NCI-H1694 treated with DMSO at 0.1 percent for 48 hours (cell line): ENCODE measurements at regions not wholly inside any gene's neighbourhood (a gene's known extent, or its start where the extent isn't known, plus 50 kb on each side); places are given as distances from the start of the nearest gene placed in this dataset.
A peak's percentile ranks its signal among the peaks of the same experiment; 100 is the strongest.

Experiments used
- DNase-seq: peaks from one replicate; lab custom pipeline; 2025; lab: John Stamatoyannopoulos, UW

- DNase-seq, result no peak
These were observed 1044.1 kb upstream of the NR2F2 start for GRCh38 chr15:95286352-95286880.

DNA sequence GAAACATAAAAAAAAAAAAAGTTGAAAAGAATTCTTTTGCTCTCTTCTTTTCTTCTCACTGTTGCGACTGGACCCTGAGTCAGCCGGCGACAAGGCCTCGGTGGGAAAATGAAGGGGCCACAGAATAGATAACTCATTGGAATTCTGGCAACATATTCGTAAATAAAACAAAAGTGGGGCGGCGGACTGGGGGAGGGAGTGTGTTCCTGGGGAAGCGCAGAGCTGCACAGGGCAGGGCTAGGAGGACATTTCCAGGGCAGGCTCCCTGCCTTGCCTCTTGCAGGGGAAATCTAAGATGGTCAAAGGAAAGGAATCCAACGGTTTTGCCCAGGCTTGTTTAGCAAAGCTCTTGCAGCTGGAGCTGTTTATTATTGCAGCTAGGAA is 1042.8 kb upstream of the NR2F2 start:
- no peak for DNase-seq

DNA sequence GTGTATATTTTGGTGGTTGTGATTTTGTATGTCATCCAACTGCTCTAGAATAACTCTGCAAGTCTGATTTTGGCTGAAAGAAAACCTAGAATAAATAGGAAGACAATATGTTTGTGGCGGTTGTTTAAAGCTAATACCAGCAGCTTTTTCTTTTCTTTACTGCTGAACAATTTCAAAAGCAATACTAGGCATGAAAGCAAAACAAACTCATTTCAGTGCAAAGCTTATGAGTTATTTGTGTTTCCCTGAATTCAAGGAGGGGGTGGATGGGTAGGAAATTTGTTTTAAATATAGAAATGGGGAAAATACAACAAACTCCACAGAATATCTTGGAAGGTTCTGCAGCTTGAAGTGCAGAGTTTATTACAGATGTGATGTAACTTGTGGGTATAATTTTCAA is 1041.9 kb upstream of the NR2F2 start:
- no peak for DNase-seq

- DNase-seq, result no peak
These were observed 1040.1 kb upstream of the NR2F2 start for GRCh38 chr15:95290176-95290974.

- peak; percentile 20 for DNase-seq
These were observed 1038.5 kb upstream of the NR2F2 start for GRCh38 chr15:95291898-95292472.

- DNase-seq, result no peak
These were observed 1037.6 kb upstream of the NR2F2 start for GRCh38 chr15:95292785-95293450.

- DNase-seq, result no peak
These were observed 1037.0 kb upstream of the NR2F2 start for GRCh38 chr15:95293456-95294031.

DNA sequence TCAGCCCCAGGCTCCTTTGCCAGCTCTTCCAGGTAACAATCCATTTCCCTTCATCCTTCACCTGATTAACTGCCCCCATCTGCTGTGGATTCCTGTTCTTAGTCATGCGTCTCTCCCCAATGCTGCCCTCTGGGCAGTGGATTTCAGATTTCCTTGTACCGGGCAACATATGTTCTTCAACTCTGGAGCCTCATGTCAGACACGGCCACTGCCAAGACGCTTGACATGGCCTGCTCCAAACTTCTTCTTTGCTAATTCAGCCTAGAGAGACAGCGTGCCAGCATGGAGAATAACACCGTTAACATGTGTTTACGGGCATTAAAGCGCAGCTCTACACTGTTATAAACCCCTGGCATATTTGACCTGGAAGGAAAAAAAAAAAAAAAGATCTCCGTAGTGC is 1035.1 kb upstream of the NR2F2 start:
- no peak for DNase-seq

DNA sequence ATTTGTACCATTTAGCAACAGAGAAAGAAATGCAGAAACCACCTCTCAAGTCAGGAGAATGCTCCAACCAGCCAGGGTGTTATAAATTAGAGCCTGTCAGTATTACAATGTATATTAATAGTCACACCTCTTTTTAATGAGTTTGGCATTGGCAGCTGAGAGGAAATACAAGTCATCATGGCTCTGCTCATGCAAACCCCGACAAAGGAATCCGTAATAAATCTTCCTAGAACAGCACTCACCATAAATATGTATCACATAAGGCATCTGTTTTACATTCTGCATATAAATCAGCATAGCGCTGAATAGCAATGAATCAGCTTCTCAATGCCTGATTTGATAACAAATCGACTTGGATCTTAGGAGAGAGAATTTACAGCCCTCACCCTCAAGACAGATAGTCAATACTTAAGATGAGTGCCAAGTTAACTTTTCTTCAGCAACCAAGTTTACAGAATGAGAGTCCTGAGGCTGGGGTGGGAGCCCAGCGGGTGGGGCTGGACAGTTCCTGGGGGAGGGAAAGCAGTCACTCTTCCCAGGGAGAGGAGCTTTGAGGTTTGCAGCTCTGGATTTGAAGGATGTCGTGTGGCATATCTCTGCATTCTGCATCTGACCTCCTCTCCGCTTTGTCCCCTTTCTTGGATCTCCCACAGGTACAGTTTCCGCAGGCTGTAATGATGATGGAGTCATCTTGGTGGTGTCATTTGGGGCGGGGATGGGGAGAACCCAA is 1034.4 kb upstream of the NR2F2 start:
- no peak for DNase-seq

DNA sequence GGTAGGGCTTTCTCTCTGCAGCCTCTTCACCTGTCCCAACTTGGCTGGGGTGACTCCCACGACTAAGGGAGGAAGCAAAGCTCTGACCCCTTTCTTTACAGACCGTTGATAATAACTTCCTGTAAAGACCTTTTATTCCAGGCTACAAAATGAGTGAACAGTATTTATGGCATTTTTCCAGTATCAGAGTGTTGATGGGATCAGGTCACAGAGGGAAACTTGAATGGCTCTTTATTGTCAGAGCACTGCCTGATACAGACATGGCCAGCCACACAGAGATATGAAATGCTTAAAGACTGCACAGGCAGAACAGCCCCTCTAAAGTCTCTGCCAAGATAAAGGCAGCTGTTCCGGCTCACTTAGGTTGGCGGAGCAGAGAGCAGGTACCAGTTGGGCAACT is 1033.9 kb upstream of the NR2F2 start:
- no peak for DNase-seq

GRCh38 chr15:95298729-95299128 is 1031.8 kb upstream of the NR2F2 start:
- DNase-seq, result no peak

GRCh38 chr15:95300958-95301357 is 1029.5 kb upstream of the NR2F2 start:
- DNase-seq, result no peak

GRCh38 chr15:95302206-95302605 is 1028.3 kb upstream of the NR2F2 start:
- DNase-seq, result no peak

GRCh38 chr15:95302809-95303208 is 1027.7 kb upstream of the NR2F2 start:
- no peak for DNase-seq

GRCh38 chr15:95303713-95304112 is 1026.8 kb upstream of the NR2F2 start:
- DNase-seq, result no peak

DNA sequence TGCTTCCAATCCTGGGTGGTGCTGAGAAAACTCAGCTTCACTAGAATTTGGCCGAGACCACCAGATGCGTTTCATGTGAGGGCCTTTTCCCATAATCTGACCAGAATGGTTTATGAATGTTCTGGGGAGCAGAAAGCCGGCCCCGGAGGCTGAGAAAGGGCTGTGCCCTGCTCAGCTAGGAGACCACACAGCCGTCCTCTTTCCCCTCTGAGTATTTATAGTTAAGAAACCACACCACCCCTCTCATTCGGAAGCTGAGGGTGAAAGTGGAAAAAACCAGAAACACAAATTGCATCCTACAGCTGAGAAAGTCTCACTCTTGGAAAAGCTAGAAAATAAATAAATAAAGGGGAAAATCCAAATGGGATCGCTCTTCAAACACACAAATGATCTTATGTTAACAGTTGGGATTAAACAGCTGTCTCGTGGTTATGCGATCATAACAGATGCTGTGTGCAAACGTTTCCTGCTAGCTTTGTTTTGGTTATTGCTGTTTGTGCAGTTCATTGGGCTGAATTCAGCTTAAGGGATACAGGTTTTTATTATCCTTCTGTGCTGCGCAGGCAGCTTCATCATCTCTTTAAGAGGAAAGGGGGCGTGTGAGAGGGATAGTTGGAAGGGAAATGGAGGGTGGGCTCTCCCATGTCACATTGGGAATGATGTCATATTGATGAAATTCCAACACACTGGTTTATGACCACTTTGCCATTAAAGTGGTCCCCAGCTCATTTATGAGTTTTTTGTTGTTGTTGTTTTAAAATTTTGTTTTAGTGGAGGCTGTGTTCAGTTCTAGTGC is 1026.2 kb upstream of the NR2F2 start:
- no peak for DNase-seq

DNA sequence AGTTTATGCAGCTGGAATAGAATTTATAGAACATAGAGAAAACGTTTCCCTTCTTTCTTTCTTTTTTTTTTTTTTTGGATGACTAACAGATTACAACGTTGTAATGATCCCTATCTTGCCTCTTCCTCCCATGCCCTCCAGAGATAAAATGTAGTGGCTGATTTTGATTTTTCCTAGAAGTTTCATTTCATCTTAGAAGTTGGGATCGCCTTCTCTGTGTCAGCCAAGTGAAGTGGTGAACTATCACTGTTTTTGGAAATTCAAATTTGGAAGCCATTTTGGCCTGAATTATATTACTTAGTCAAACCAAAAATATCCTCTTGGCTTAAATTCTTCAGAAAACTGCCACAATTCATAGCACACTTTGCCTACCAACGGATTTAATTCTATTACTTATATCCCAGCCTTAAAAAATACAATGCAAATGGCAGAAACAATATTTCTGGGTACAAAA is 1025.5 kb upstream of the NR2F2 start:
- no peak for DNase-seq

- DNase-seq, result no peak
These were observed 1023.4 kb upstream of the NR2F2 start for GRCh38 chr15:95307115-95307514.

DNA sequence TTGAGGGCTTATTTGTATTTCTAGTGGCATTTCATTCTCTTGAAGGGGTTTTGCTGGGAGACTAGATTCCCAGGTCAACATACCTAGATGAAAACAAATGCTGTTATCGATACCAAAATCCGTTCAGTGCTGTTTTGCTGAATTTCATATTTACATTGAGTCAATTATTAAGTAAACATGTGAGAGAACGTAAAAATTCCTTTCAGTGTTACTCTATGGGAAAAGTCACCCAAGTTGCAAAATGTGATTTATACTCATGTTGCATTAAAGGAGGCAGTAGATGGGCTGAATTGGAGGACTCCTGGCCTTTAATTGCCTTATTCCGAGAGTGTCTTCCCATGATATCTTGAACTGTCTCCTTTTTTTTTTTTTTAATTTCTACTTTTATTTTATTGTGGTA is 1011.3 kb upstream of the NR2F2 start:
- no peak for DNase-seq

GRCh38 chr15:95323796-95324195 is 1006.7 kb upstream of the NR2F2 start:
- no peak for DNase-seq

- DNase-seq, result no peak
These were observed 1005.8 kb upstream of the NR2F2 start for GRCh38 chr15:95324656-95325055.
